Activated CD8-positive, alpha-beta memory T cell treated with anti-CD3 and anti-CD28 coated beads, Interleukin-2, amount 10 ng/mL, durations not matched to agents 7 days and 5 days (primary cell): ENCODE measurements at regions not wholly inside any gene's neighbourhood (a gene's known extent, or its start where the extent isn't known, plus 50 kb on each side); places are given as distances from the start of the nearest gene placed in this dataset.

Source experiments
- ATAC-seq: fragments of 150-1000 bp; cut with Tn5 transposase; one replicate; pipeline ENCODE4 v1.10.0; 2021; ENCODE audit warnings: moderate library complexity
- CTCF ChIA-PET: fragments of 350-600 bp; sonication (Branson Sonifier 250); formaldehyde crosslinking; loops from one replicate; lab custom pipeline; 2021; ENCODE audit warnings: antibody characterized with exemption; lab: Charles Lee
- DNase-seq: peaks from one replicate; pipeline ENCODE4 v3.0.0-alpha.2; 2020
- H3K27ac Mint-ChIP-seq: one replicate; pipeline ENCODE4 v1.8.0; 2021; ENCODE audit warnings: mild to moderate bottlenecking, mixed read lengths
- H3K27me3 Mint-ChIP-seq: one replicate; pipeline ENCODE4 v1.8.0; 2021; ENCODE audit warnings: mixed read lengths
- H3K36me3 Mint-ChIP-seq: one replicate; pipeline ENCODE4 v1.8.0; 2021; ENCODE audit warnings: mild to moderate bottlenecking, mixed read lengths
- H3K4me1 Mint-ChIP-seq: one replicate; pipeline ENCODE4 v1.8.0; 2021; ENCODE audit warnings: mixed read lengths
- H3K4me3 Mint-ChIP-seq: one replicate; pipeline ENCODE4 v1.8.0; 2021; ENCODE audit warnings: mild to moderate bottlenecking, moderate library complexity, mixed read lengths
- H3K9me3 Mint-ChIP-seq: one replicate; pipeline ENCODE4 v1.8.0; 2022; ENCODE audit warnings: low read depth, mixed read lengths

GRCh38 chr3:117272274-117272673 is 562.7 kb downstream of the TUSC7 start:
- Mint-ChIP-seq H3K36me3 (no peaks in the 10 kb centered on the region), H3K4me1 (no peaks in the 10 kb centered on the region), H3K4me3 (no peak overlapping the region), H3K9me3 (peaks cover 5% of the 10 kb centered on the region), H3K27me3 (no peaks in the 10 kb centered on the region), H3K27ac (no peak overlapping the region)
- ATAC-seq (no peak), DNase-seq (no peak)
- CTCF ChIA-PET = no interaction called here

GRCh38 chr3:117272876-117273523 is 563.4 kb downstream of the TUSC7 start:
- Mint-ChIP-seq H3K4me1 (no peaks in the 10 kb centered on the region), H3K27me3 (no peaks in the 10 kb centered on the region), H3K36me3 (no peaks in the 10 kb centered on the region), H3K4me3 (no peak overlapping the region), H3K27ac (no peak overlapping the region), H3K9me3 (peaks cover 7% of the 10 kb centered on the region)
- CTCF ChIA-PET = no interaction called here
- DNase-seq (no peak), ATAC-seq (no peak)

DNA sequence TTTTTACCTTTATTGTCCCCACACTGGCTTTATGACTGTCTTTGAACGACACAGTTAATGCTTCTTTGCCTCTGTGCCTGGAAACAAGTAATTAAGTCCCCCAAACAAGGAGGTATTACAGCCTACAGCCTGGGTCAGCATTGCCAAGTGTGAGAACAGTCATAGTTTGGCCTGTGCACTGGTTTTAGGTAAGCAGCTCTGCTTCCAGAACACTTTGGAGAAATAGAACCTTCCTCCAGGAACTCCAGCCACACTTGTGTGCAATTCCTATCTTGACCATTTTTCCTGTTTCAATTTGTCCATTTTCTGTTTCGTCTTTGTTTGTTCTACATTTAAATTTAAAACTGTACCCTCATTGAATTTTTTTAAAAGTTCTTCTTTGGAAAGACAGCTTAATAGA is 568.2 kb downstream of the TUSC7 start:
- Mint-ChIP-seq H3K36me3 (no peaks in the 10 kb centered on the region), H3K27ac (no peak overlapping the region), H3K27me3 (no peaks in the 10 kb centered on the region), H3K9me3 (peaks cover 5% of the 10 kb centered on the region), H3K4me3 (no peak overlapping the region), H3K4me1 (no peaks in the 10 kb centered on the region)
- CTCF ChIA-PET = no interaction called here
- ATAC-seq (no peak), DNase-seq (no peak)

DNA sequence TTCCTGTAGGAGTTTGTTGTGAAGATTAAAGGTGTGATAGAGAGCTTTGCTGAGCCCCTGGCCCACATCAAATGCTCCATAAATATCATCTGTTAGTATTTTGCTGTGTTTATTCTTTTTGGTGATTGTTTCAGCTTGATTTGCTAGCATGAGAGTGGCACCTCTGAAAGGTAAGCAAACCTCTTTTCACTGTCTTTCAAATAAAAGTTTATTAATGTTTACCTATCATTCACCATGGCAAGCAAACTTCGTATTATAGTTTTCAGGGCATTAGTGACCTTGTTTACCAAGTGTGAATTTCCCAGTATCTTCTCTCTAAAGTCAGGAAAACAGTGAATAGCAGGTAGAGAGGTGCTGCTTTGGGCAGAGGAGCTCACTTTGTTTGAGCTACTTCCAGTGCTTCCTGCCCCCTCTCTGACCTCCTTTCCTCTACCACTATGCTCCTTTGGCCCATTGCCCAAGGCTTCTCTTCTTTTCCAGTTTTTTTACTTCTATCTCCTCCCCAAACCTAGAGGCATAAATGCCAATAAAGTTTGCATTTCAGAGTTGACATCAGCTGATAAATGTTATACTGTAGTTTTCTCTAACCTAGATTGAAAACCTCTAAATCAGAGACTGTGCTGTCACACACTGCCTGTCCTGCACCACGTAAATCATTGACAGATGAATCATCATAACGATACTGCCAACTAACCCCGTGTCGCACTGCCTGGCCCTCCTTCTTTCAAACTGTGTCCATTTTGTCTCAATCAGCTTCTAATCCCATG is 569.0 kb downstream of the TUSC7 start:
- no peak overlapping the region for H3K4me3 Mint-ChIP-seq
- H3K27ac Mint-ChIP-seq = no peak overlapping the region
- CTCF ChIA-PET = no interaction called here

DNA sequence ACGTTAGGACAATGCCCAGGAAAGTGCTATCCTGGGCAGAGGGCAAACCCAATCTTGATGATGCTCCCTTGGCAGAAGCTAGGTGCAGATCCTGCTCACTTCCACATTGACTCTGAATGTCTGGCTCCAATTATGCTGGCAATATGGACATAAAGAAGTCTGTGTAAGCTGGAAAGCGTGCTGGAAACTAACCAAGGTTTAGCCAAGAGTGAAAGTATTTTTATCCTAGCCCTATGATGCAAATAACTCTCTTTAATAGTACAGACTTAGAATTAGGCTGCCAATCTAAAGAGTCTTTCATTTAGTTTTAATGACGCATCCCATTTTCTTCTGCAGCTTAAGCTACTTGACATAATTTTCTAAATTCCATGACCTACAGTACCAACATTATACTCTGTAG is 571.8 kb downstream of the TUSC7 start:
- CTCF ChIA-PET = no interaction called here
- Mint-ChIP-seq H3K4me3 (no peak overlapping the region), H3K9me3 (peaks cover 2% of the 10 kb centered on the region), H3K4me1 (no peaks in the 10 kb centered on the region), H3K27me3 (no peaks in the 10 kb centered on the region), H3K27ac (no peak overlapping the region), H3K36me3 (no peaks in the 10 kb centered on the region)
- ATAC-seq (no peak), DNase-seq (no peak)

More for the DNA sequence above, 569.0 kb downstream of the TUSC7 start:
- H3K27me3 Mint-ChIP-seq = no peaks in the 10 kb centered on the region
- H3K4me1 Mint-ChIP-seq = no peaks in the 10 kb centered on the region
- ATAC-seq (no peak), DNase-seq (no peak)
- H3K9me3 Mint-ChIP-seq = peaks cover 2% of the 10 kb centered on the region
- H3K36me3 Mint-ChIP-seq = no peaks in the 10 kb centered on the region

- H3K4me1 Mint-ChIP-seq = no peaks in the 10 kb centered on the region
- ATAC-seq = no peak
- no peaks in the 10 kb centered on the region for H3K27me3 Mint-ChIP-seq
- H3K9me3 Mint-ChIP-seq = no peaks in the 10 kb centered on the region
- no peak for DNase-seq
- CTCF ChIA-PET = no interaction called here
- no peak overlapping the region for H3K27ac Mint-ChIP-seq
- H3K4me3 Mint-ChIP-seq = no peak overlapping the region
- no peaks in the 10 kb centered on the region for H3K36me3 Mint-ChIP-seq
These were observed 573.0 kb downstream of the TUSC7 start for GRCh38 chr3:117282566-117282965.

DNA sequence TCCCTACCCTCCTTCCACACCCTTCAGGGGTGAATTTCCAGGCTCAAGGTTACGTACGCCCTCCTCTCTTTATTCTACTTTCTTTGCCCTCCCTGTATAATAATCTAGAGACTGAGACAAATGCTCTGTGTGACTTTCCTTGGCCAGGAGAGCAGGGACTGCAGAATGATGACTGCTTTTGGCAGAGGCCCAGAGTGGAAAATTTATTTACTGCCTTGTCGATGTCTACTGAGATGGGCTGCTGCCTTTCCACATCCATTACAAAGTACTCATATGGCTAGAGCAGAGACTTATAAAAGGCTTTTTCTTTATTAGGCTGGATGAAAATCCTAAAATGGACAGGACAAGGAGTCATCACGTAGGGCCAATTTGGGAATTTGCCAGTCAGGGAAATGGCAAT is 576.2 kb downstream of the TUSC7 start:
- Mint-ChIP-seq H3K36me3 (no peaks in the 10 kb centered on the region), H3K4me3 (no peak overlapping the region), H3K27me3 (no peaks in the 10 kb centered on the region), H3K9me3 (no peaks in the 10 kb centered on the region), H3K4me1 (no peaks in the 10 kb centered on the region), H3K27ac (no peak overlapping the region)
- ATAC-seq (no peak), DNase-seq (no peak)
- CTCF ChIA-PET = no interaction called here

DNA sequence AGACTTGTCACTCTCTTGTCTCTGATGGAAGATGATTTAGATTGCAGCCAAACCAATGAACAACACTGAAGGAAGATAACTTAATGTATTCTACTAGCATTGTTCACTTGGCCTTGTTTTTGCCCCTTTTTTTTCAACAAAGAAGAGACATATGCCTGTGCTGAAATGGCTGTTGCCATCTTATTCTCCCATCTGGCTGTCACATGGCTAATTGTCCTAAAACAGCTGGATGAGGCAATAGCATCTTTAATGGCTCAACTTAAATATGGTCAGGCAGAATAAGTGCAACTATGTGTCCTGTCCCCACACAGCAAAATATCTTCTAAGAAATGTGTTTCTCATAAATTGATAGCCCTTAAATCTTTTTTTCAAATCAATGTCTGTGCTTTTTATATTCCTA is 576.9 kb downstream of the TUSC7 start:
- CTCF ChIA-PET = no interaction called here
- Mint-ChIP-seq H3K4me1 (no peaks in the 10 kb centered on the region), H3K27ac (no peak overlapping the region), H3K27me3 (no peaks in the 10 kb centered on the region), H3K4me3 (no peak overlapping the region), H3K9me3 (no peaks in the 10 kb centered on the region), H3K36me3 (no peaks in the 10 kb centered on the region)
- ATAC-seq (no peak), DNase-seq (no peak)

DNA sequence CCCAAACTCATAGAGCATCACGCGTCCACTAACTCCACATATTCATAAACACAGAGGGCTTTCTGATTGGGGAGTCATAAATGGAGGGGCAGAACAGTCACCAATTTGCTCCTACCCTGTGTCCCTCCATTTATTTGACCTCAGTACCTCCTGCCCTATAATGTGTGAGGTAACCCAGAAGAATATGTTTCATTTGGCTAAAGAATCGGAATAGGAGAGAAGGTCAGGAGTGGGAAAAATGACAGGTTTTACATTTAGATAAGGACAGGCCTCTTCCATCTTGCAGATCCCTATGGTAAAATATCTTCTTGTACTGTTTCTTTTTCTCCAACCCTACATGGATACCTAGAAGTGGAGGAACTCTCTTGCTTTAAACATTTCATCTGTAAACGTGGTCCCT is 578.0 kb downstream of the TUSC7 start:
- H3K4me3 Mint-ChIP-seq = no peak overlapping the region
- ATAC-seq (no peak), DNase-seq (no peak)
- no peaks in the 10 kb centered on the region for H3K27me3 Mint-ChIP-seq
- no peaks in the 10 kb centered on the region for H3K36me3 Mint-ChIP-seq
- no peaks in the 10 kb centered on the region for H3K9me3 Mint-ChIP-seq
- H3K27ac Mint-ChIP-seq = no peak overlapping the region
- CTCF ChIA-PET = no interaction called here
- no peaks in the 10 kb centered on the region for H3K4me1 Mint-ChIP-seq

DNA sequence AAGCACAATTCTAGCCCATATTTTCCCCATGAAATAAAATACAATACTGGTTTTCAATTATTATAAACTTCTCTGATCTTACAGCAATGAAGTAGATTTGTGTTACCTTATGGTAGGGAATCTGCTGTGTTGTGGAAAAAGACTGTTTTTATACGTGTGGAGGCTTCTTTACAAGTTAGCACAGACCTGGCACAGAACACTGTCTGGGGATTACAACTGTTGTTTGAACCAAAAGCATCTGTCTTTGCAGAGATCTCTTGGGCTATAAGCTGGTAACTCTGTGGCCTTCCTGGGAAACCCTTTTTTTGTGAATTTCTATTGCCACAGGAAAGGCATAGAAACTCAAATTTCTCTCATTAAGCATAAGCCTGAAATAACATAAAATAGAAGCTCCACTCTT is 581.9 kb downstream of the TUSC7 start:
- Mint-ChIP-seq H3K27ac (no peak overlapping the region), H3K36me3 (no peaks in the 10 kb centered on the region)

DNA sequence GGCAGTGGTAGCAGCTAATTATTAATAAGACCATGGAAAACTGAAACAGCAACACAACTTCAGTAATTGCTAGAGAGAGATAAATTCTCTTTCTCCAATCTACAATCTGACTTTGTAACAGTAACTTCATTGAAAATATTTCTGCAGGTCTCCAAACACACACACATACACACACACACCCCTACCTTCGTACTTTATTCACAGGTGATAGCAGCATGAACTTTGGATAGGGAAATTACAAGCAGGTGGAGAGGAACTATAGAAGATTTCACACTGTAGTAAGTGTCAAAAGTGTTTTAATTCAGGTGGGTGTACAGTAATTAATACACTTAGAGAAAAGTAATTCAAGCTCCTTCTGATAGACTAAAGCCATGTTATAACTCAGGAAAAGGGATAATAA is 587.5 kb downstream of the TUSC7 start:
- DNase-seq = no peak
- CTCF ChIA-PET = no interaction called here
- no peaks in the 10 kb centered on the region for H3K36me3 Mint-ChIP-seq
- H3K4me1 Mint-ChIP-seq = no peaks in the 10 kb centered on the region
- H3K4me3 Mint-ChIP-seq = no peak overlapping the region
- no peaks in the 10 kb centered on the region for H3K27me3 Mint-ChIP-seq
- H3K27ac Mint-ChIP-seq = no peak overlapping the region
- no peaks in the 10 kb centered on the region for H3K9me3 Mint-ChIP-seq
- ATAC-seq = no peak

More for the DNA sequence above, 581.9 kb downstream of the TUSC7 start:
- Mint-ChIP-seq H3K27me3 (no peaks in the 10 kb centered on the region), H3K4me1 (no peaks in the 10 kb centered on the region), H3K4me3 (no peak overlapping the region), H3K9me3 (no peaks in the 10 kb centered on the region)
- CTCF ChIA-PET = no interaction called here
- no peak for ATAC-seq
- DNase-seq = no peak

DNA sequence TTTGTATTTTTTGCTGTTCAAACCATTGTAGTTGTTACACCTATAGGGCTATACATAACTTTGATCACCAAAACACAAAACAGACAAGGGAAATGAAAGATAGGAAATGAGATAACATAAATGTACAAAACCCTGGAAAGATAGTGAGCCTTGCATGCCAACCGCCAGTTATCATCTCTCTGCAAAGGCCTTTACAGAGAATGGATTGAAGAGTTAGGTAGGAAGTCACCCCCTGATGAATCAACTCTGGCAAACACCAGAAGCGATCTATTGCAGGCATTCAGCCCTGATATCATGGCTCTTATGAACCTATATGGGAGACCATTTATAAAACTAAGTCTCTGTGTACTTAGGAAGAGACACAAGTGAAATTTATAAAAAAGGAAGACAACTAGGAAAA is 588.0 kb downstream of the TUSC7 start:
- Mint-ChIP-seq H3K27me3 (no peaks in the 10 kb centered on the region), H3K4me1 (no peaks in the 10 kb centered on the region), H3K27ac (no peak overlapping the region), H3K36me3 (no peaks in the 10 kb centered on the region), H3K9me3 (no peaks in the 10 kb centered on the region), H3K4me3 (no peak overlapping the region)
- ATAC-seq = no peak
- DNase-seq = no peak
- CTCF ChIA-PET = no interaction called here

- DNase-seq (no peak), ATAC-seq (no peak)
- H3K27me3 Mint-ChIP-seq = no peaks in the 10 kb centered on the region
- H3K9me3 Mint-ChIP-seq = no peaks in the 10 kb centered on the region
- H3K4me3 Mint-ChIP-seq = no peak overlapping the region
- H3K27ac Mint-ChIP-seq = no peak overlapping the region
- no peaks in the 10 kb centered on the region for H3K36me3 Mint-ChIP-seq
- H3K4me1 Mint-ChIP-seq = no peaks in the 10 kb centered on the region
- CTCF ChIA-PET = no interaction called here
These were observed 588.7 kb downstream of the TUSC7 start for GRCh38 chr3:117298273-117298672.

DNA sequence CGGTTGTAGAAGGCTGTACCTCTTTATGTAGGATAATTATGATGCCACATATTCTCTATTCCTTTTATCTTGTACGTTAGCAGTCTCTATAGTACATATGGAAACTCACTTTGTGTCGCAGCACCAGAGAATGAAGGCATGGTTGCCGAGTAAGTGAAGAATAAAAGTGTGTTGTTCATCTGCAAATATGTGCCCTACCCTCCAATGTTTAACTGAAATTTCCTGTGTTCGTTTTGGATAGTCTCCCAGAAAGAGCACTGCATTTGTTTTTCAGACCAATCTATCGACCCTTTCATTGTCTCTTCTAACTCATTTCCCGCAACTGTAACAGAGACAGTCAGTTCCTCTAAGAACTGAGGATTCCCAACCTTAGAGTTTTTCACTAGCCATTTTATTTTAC is 592.8 kb downstream of the TUSC7 start:
- Mint-ChIP-seq H3K27me3 (no peaks in the 10 kb centered on the region), H3K4me3 (no peak overlapping the region), H3K27ac (no peak overlapping the region), H3K36me3 (no peaks in the 10 kb centered on the region), H3K4me1 (no peaks in the 10 kb centered on the region), H3K9me3 (peaks cover 2% of the 10 kb centered on the region)
- ATAC-seq = no peak
- DNase-seq = no peak
- CTCF ChIA-PET = no interaction called here
